HPDE6-E6E7 (cell line): ENCODE measurements at regions not wholly inside any gene's neighbourhood (a gene's known extent, or its start where the extent isn't known, plus 50 kb on each side); places are given as distances from the start of the nearest gene placed in this dataset.

ENCODE experiments used
- DNase-seq: peaks from one replicate; pipeline ENCODE4 v3.0.0; 2011; ENCODE audit warnings: missing footprints; ENCODE audit errors: extremely low spot score

DNA sequence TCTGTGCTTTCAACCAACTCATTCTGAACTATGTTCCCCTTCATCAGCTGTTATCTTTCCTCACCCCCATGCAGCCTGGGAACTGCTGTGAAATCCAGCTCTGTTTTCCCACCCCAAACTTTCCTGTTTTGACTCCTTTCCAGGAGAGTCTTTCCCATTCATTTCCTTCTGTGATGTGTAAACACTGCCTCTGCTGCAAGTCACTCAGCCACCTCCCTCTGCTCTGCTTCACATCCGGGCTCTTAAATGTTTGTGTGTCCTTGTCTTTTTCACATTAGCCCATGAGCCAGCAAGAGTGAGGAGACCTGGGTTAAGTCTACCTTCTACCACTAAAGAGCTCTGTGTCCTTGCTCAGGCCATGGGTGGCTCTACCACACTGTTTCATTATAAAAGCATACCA is 137.5 kb downstream of the ICE1 start:
- no peak for DNase-seq

DNA sequence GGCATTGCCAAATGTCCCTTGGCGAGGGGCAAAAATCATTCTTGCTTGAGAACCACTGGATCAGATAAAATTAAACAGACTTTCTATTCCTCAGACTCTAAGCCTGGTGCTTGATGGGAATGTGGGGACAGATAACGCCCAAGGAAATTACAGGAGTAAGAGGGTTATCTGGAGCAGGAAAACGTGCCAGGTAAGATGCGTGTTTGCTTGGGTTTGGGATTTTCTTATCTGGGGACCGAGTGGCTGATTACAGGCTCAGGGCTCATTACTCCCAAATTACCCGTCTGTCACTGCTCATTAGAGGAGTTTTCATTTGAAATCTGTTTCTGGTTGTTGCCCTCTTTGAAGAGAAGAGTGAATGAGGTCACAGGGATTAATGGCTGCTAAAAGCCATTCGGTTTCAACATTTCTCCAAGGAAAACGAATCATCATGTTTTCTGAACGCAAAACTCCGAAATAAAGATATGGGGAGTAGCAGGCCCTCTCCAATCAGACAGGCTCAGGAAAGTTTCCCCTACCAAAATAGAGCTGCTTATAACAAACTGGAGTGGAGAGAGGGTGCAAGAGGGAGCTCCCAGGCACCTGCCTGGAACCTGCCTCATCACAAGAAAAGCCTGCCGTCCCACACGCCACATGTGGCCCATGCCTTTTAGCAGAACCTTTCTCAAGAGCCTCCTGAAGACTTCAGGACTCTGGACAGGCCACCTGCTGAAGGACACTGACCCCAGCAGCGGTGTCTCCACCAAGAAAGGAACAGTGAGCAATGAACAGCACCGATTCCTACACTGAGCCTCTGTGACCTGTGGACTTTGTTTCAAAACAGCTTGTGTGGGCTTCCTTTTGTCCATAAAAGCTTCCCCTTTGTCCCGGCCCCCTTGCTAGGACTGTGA is 136.4 kb downstream of the ICE1 start:
- no peak for DNase-seq

DNA sequence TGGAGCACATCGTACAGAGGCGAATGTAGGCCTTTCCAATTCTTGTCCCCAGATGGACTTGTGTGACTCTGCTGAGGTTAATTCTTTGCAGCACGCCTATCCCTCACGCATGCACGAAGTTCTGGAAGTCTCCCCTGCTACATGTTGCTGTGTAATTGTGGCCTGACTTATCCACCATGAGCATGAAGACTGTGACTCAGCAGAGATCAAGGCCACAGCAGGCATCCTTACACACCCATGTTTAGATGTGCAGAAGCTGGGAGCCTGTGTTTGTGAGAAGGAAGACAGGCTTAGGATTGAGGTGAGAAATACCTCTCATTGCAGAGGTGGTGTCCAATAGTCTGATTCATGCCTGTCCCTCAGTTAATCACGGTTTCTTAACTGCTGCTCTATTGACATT is 135.6 kb downstream of the ICE1 start:
- DNase-seq = no peak

- no peak for DNase-seq
These were observed 129.0 kb downstream of the ICE1 start for GRCh38 chr5:5551499-5551898.

DNA sequence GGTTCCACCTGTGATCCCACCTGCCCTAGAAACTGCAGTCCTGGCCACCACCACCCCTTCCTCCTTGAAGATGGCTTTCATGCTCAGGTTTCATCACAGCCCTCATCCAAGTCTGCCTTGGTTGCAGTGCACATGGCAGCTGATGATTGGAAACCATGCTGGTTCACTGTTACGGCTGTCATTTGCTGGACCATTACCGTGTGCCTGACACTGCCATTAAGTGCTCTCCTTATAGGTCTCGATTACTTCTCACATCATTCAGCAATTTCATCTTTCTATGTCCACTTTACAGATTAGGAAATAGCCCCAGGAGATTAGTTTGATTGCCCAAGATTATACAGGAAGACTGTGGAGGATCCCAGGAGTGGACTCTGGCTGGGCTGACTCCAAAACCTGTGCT is 123.9 kb downstream of the ICE1 start:
- DNase-seq = no peak

DNA sequence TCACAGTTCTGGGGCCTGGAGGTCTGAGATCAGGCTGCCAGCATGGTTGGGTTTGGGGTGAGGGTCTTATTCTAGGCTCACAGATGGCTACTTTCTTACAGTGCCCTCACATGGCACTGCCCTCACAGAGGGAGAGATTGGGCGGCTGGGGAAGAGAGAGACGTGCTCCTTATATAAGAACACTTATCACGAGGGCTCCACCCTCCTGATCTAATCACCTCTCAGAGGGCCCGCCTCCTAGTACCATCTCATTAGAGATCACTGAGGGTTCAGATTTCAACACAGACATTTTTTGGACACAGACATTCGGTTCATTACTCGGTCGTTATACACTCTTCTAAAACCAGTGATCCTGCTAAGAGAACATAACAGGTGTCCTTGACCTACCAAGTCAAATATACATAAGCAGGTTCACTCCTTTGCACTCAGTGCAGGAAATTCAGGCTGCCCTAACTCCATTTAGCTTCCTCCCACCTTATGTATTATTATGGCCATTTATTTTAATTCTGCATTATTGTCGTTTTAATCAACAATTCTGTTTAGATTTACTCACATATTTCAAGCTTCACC is 121.7 kb downstream of the ICE1 start:
- no peak for DNase-seq

GRCh38 chr5:5542654-5543053 is 120.2 kb downstream of the ICE1 start:
- DNase-seq = no peak

- DNase-seq = no peak
These were observed 117.6 kb downstream of the ICE1 start for GRCh38 chr5:5540065-5540464.
